ENCODE measurements at regions not wholly inside any gene's neighbourhood (a gene's known extent, or its start where the extent isn't known, plus 50 kb on each side); places are given as distances from the start of the nearest gene placed in this dataset.

DNA sequence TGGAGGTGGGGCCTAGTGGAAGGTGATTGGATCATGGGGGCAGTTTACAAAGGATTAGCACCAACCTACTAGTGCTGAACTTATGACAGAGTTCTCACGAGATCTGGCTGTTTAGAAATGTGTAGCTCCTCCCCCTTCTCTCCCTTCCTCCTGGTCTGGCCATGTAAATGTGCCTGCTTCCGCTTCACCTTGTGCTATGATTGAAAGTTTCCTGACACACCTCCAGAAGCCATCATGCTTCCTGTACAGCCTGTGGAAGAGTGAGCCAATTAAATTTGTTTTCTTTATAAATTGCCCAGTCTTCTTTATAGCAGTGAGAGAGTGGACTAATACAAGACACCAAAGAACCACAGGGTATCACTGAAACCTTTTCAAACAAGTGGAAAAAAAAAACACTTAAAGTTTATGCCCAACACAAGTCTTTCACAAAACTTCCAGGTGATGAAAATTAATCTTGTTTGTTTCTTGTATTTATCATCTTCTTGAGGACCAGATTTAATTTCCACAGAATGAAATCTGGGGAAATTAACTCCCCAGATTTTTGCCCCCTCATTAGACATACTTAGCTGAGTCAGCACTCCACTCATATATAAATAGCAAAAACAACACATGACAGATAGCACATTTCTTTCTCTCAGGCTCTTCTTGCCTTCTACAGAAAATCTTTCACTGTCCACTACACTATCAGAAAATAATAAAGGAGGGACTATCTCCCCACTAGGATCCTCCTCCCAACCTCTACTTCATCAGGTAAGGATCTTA lies 847.2 kb downstream of the TUSC7 start:
- no peak for DNase-seq (ENCODE audit: low read depth, low spot score)

DNA sequence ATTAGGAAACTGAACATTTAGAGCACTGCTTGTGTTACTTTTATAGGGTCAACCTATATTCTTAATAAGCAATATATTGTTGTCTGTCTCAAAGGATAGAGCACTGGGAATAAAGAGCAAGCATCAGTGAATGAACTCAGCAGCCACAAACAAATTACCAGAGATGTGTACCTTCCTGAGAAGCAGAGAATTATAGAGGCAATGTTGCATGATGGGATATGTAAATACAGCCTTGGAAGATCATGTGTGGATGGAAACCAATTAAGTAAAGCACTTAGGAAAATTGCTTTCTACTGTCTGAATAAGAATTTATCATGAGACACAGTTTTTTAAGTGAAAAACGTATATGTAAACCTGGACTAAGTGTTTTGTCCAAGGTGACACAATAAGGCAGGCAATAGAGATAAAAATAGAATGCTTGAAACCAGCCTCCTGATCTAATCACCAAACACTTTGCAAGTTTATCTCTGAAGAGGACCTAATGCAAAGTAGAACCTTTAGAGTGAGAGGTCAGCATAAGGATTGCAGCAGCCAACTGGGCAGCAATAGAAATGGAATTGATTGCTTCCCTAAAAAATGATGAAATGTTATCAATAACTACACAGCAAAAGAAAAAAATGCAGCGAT lies 848.0 kb downstream of the TUSC7 start:
- DNase-seq (ENCODE audit: low read depth, low spot score): no peak

- no peak for DNase-seq (ENCODE audit: low read depth, low spot score)
Measured at GRCh38 chr3:117558681-117559080, 849.1 kb downstream of the TUSC7 start.

DNA sequence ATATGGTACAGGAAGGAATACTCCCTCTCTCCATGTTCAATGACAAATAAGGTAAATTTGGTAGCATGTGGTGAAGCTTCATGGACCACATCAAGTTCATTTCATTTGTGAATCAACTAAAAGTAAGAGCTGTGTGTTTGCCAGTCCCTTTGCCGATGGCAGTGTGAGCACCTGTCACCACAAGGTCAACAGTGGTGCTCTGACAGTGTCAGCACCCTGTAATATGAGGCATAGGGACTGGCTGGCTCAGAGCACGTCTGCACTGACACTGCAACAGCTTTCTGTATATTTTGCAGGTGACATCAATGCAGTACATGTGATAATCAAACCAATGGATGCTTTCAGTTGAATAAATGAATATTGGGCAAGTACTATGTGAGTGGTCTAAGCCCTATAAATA lies 852.4 kb downstream of the TUSC7 start:
- no peak for DNase-seq (ENCODE audit: low read depth, low spot score)

DNA sequence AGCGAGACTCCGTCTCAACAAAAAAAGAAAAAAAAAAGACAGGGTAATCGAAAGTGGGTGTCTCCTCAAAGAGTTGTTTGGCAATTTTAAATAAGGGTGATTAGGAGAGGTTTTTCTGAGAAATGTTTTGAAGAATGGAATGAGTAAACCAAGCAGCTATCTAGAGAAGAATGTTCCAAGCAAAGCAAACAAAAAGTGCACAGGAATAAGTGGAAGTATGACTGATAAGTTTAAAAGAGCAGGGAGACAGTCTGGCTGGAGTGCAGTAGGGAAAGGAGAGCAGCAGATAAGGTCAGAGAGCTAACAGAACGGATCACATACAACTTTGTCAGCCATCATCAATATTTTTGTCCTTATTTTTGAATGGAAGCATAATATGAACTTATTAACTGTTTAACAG lies 853.5 kb downstream of the TUSC7 start:
- DNase-seq (ENCODE audit: low read depth, low spot score): peak; percentile 42

DNA sequence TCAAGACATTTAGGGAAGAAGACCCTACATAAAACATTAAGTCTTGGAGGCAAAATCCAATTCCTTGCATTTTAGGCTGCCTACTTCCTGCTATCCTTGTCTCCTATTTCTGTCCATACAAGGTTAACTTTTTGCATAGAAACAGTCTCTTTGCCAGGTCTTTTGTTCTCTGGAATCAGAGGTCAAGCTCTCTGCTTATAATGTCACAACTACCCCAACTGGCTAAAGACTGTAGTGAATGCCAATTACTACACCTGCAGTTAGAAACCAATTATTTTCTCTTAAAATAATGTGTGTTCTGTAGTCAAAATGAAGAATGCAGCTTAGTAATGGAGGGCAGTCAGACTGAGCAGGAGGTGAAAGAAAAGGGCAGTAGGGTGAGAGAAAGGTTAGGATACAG lies 856.2 kb downstream of the TUSC7 start:
- no peak for DNase-seq (ENCODE audit: low read depth, low spot score)

DNA sequence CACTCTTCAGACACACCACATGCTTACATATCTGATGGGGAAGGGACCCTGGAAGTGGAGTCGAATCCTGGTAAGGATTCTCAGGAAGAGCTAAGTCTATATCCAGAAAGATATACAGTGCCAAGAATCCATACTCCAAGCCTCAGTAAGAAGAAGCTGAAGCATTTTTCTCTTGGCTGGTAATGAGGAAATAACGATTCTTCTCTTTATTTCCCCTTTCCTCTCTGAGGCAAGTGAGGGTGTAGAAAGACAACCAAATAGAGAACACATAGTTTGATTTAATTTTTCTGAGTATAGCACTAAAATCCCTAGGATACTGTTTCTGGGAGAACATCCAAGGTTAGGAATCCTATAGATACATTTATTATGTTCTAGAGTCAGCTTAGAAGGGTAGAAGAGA lies 857.3 kb downstream of the TUSC7 start:
- no peak for DNase-seq (ENCODE audit: low read depth, low spot score)

- no peak for DNase-seq (ENCODE audit: low read depth, low spot score)
Measured at GRCh38 chr3:117567382-117567781, 857.8 kb downstream of the TUSC7 start.

DNA sequence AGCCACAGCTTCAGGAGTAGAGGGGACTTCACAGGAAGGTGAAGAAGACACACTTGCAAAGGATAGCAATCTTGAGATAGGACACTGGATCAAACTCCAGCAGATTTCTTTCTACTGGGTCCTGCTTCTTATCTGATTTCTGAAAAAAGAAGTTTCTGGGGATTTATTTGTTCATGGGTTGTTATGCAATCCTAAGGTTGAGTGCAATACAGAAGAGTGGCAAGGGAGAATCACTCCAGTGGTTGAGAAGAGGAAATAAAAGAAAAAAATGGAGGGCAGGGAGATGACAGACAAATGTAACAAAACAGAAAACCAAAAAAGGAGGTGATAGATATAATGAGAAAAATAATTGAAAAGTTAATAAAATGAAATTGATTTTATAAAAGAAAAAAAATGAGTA lies 858.3 kb downstream of the TUSC7 start:
- DNase-seq (ENCODE audit: low read depth, low spot score): no peak

- DNase-seq (ENCODE audit: low read depth, low spot score): no peak
Measured at GRCh38 chr3:117572786-117573185, 863.2 kb downstream of the TUSC7 start.

- no peak for DNase-seq (ENCODE audit: low read depth, low spot score)
Measured at GRCh38 chr3:117580806-117581205, 871.2 kb downstream of the TUSC7 start.

- no peak for DNase-seq (ENCODE audit: low read depth, low spot score)
Measured at GRCh38 chr3:117586161-117586560, 876.6 kb downstream of the TUSC7 start.

- no peak for DNase-seq (ENCODE audit: low read depth, low spot score)
Measured at GRCh38 chr3:117587416-117587815, 877.8 kb downstream of the TUSC7 start.

GRCh38 chr3:117589454-117589853 lies 879.9 kb downstream of the TUSC7 start:
- peak; percentile 79 for DNase-seq (ENCODE audit: low read depth, low spot score)

GRCh38 chr3:117595615-117596014 lies 886.0 kb downstream of the TUSC7 start:
- no peak for DNase-seq (ENCODE audit: low read depth, low spot score)

- DNase-seq (ENCODE audit: low read depth, low spot score): no peak
Measured at GRCh38 chr3:117596503-117596902, 886.9 kb downstream of the TUSC7 start.

DNA sequence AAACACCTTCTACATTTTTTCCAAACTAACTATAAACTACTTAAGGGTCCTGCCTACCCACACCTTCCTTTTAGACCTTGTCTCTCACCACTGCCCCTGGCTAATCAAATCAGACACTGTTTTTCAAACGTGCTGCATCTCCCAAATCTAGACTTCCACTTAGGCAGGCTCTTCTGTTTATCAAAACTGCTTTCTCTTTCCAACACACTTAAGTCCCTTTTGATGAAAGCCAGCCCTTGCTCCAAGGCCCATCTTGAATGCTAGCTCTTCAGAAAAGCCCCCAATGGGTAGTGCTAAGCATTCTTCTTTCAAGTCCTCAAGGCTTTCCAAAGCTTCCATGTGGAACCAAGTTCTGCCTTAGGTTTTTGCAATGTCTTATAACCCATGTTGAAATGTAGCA lies 888.3 kb downstream of the TUSC7 start:
- no peak for DNase-seq (ENCODE audit: low read depth, low spot score)

DNA sequence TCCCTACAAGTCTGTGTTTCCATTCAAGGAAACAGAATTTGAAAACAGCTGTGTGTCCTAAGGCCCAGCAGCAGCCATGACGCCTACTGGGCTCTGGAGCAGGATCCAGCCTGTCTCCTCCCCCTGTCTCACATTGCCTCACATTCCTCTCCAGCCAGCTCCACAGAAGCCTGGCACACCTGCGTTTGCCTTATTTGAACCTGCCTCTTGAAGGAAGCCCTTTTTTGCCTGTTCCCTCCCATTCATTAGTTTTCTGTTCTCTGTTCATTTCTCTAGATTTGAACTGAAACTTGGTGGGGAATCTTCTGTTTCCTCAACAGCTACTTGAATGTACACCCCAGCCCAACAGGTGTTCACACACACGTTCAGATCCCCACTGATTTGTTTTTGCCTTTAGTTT lies 890.5 kb downstream of the TUSC7 start:
- DNase-seq (ENCODE audit: low read depth, low spot score): no peak

GRCh38 chr3:117600666-117601065 lies 891.1 kb downstream of the TUSC7 start:
- DNase-seq (ENCODE audit: low read depth, low spot score): no peak

DNA sequence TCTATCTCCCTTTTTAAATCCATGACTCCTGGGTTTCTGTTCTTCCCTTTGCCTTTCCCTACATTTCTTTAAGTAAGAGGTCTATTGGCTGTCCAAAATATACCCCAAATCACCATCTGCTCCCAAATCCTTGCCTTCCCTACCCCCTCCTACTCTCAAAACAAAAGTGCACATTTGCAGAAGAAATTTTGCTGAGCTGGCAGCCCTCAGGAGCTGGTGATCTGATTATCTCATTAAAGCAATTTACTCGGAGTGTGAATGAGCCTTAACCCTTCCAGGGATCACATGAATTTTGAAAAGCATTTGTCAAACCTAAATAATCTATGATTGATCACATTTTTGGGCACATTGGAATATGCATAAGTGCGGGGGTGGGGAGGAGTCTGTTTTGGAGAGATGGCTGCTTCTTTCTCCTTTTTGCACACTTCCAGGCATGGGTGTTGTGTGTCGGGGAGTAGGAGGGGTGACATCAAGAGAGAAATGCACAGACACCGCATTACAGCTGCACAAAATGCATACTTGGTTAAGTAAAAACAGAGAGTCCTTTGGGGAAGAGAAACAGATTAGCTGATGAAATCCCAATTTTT lies 892.6 kb downstream of the TUSC7 start:
- DNase-seq (ENCODE audit: low read depth, low spot score): no peak

DNA sequence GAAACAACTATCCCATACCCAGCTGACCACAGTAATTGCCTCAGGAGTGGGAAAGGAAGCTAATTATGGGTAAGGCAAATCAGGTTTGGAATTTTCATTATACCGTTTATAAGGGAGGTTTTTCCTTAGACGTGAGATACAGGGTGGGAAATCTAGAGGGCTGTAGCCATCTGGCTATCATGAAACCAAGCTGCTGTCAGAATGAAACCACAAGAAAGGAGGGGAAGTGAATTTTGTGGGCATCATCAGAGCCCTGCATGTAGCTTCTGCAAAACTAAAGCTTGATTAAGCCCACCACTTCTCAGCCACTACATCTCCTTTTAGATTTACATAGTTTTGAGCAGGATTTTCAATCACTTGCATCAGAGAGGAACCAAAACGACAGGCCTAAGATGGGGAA lies 893.5 kb downstream of the TUSC7 start:
- peak; percentile 42 for DNase-seq (ENCODE audit: low read depth, low spot score)

- DNase-seq (ENCODE audit: low read depth, low spot score): peak; percentile 40
Measured at GRCh38 chr3:117606866-117607265, 897.3 kb downstream of the TUSC7 start.

- DNase-seq (ENCODE audit: low read depth, low spot score): no peak
Measured at GRCh38 chr3:117609330-117609729, 899.8 kb downstream of the TUSC7 start.
